ENCODE measurements at regions not wholly inside any gene's neighbourhood (a gene's known extent, or its start where the extent isn't known, plus 50 kb on each side); places are given as distances from the start of the nearest gene placed in this dataset.

GRCh38 chr6:90432041-90432775 lies 135.6 kb upstream of the BACH2 start:
- peaks cover 3% of the 10 kb centered on the region for H3K4me1 ChIP-seq (ENCODE audit: insufficient read depth, low read length, poor library complexity, severe bottlenecking)
- no peaks in the 10 kb centered on the region for H3K9me2 ChIP-seq (ENCODE audit: insufficient read depth, low read length)
- POLR2A ChIA-PET: interaction anchor here (1.3 kb wide), 1 partner anchor 11 kb away, joined by 5 read pairs; no protein-coding TSS in a partner anchor
- no peaks in the 10 kb centered on the region for H3K79me2 ChIP-seq (ENCODE audit: insufficient read depth, low read depth, low read length)
- H3K36me3 ChIP-seq (ENCODE audit: insufficient read depth, low read length): no peaks in the 10 kb centered on the region; the same call in 1 of the 2 replicates
- H2AFZ ChIP-seq (ENCODE audit: low read length): no peak overlapping the region
- CTCF ChIA-PET (ENCODE audit: unreplicated experiment): interaction anchor here (0.9 kb wide), 1 partner anchor 24 kb away, joined by 3 read pairs; no protein-coding TSS in a partner anchor
- TF ChIP-seq CTCF (conservative IDR thresholded peaks at IDR 0.05; ENCODE audit: low read length) (no peak), EZH2phosphoT487 (IDR thresholded peaks at IDR 0.05; ENCODE audit: borderline replicate concordance, low read depth, low read length) (no peak)
- no peak overlapping the region for H3K4me3 ChIP-seq (ENCODE audit: low read depth, low read length, poor library complexity, severe bottlenecking)
- no peaks in the 10 kb centered on the region for H4K20me1 ChIP-seq (ENCODE audit: insufficient read depth, low read length)
- no peak for DNase-seq (ENCODE audit: low spot score)
- peaks cover 54% of the 10 kb centered on the region for H3K9me3 ChIP-seq (ENCODE audit: low read length)
- intact Hi-C loops (cut with micrococcal nuclease; ENCODE audit: unreplicated experiment): no loop called here
- H3K4me2 ChIP-seq (ENCODE audit: low read length): no peak overlapping the region
- BruUV-seq (replicated peaks): no TSS peak
- H3K27ac ChIP-seq (ENCODE audit: low read depth, low read length, poor library complexity, severe bottlenecking): no peak overlapping the region

GRCh38 chr6:90431576-90431975 lies 134.9 kb upstream of the BACH2 start:
- no TSS peak for BruUV-seq (replicated peaks)
- Histone ChIP-seq H3K9me3 (ENCODE audit: low read length) (peaks cover 54% of the 10 kb centered on the region), H2AFZ (ENCODE audit: low read length) (no peak overlapping the region), H4K20me1 (ENCODE audit: insufficient read depth, low read length) (no peaks in the 10 kb centered on the region), H3K4me3 (ENCODE audit: low read depth, low read length, poor library complexity, severe bottlenecking) (no peak overlapping the region), H3K27ac (ENCODE audit: low read depth, low read length, poor library complexity, severe bottlenecking) (no peak overlapping the region), H3K9me2 (ENCODE audit: insufficient read depth, low read length) (no peaks in the 10 kb centered on the region), H3K36me3 (ENCODE audit: insufficient read depth, low read length) (no peaks in the 10 kb centered on the region; the same call in 1 of the 2 replicates), H3K79me2 (ENCODE audit: insufficient read depth, low read depth, low read length) (no peaks in the 10 kb centered on the region), H3K4me2 (ENCODE audit: low read length) (no peak overlapping the region), H3K4me1 (ENCODE audit: insufficient read depth, low read length, poor library complexity, severe bottlenecking) (peaks cover 3% of the 10 kb centered on the region)
- POLR2A ChIA-PET: interaction anchor here (0.8 to 2.5 kb wide), 3 partner anchors 10 to 25 kb away, joined by 3 to 5 read pairs (median 5); no protein-coding TSS in a partner anchor
- CTCF ChIA-PET (ENCODE audit: unreplicated experiment): interaction anchor here (0.9 kb wide), 1 partner anchor 25 kb away, joined by 3 read pairs; no protein-coding TSS in a partner anchor
- TF ChIP-seq CTCF (conservative IDR thresholded peaks at IDR 0.05; ENCODE audit: low read length): no peak
- no peak for TF ChIP-seq EZH2phosphoT487 (IDR thresholded peaks at IDR 0.05; ENCODE audit: borderline replicate concordance, low read depth, low read length)
- no peak for DNase-seq (ENCODE audit: low spot score)
- intact Hi-C loops (cut with micrococcal nuclease; ENCODE audit: unreplicated experiment): no loop called here

GRCh38 chr6:90429713-90430112 lies 133.1 kb upstream of the BACH2 start:
- TF ChIP-seq CTCF (conservative IDR thresholded peaks at IDR 0.05; ENCODE audit: low read length) (no peak), EZH2phosphoT487 (IDR thresholded peaks at IDR 0.05; ENCODE audit: borderline replicate concordance, low read depth, low read length) (no peak)
- Histone ChIP-seq H3K4me3 (ENCODE audit: low read depth, low read length, poor library complexity, severe bottlenecking) (no peak overlapping the region), H3K4me1 (ENCODE audit: insufficient read depth, low read length, poor library complexity, severe bottlenecking) (peaks cover 14% of the 10 kb centered on the region), H3K79me2 (ENCODE audit: insufficient read depth, low read depth, low read length) (no peaks in the 10 kb centered on the region), H3K9me2 (ENCODE audit: insufficient read depth, low read length) (no peaks in the 10 kb centered on the region), H4K20me1 (ENCODE audit: insufficient read depth, low read length) (no peaks in the 10 kb centered on the region), H3K27ac (ENCODE audit: low read depth, low read length, poor library complexity, severe bottlenecking) (no peak overlapping the region), H3K36me3 (ENCODE audit: insufficient read depth, low read length) (no peaks in the 10 kb centered on the region; the same call in 1 of the 2 replicates), H2AFZ (ENCODE audit: low read length) (no peak overlapping the region), H3K9me3 (ENCODE audit: low read length) (peaks cover 54% of the 10 kb centered on the region), H3K4me2 (ENCODE audit: low read length) (no peak overlapping the region)
- DNase-seq (ENCODE audit: low spot score): peak; percentile 46
- CTCF ChIA-PET (ENCODE audit: unreplicated experiment): no interaction called here
- BruUV-seq (replicated peaks): no TSS peak
- POLR2A ChIA-PET: interaction anchor here (0.6 to 2.5 kb wide), 4 partner anchors 11 to 87 kb away, joined by 3 to 5 read pairs (median 3); no protein-coding TSS in a partner anchor
- intact Hi-C loops (cut with micrococcal nuclease; ENCODE audit: unreplicated experiment): no loop called here
